MM.1S (cell line): ENCODE measurements at regions not wholly inside any gene's neighbourhood (a gene's known extent, or its start where the extent isn't known, plus 50 kb on each side); places are given as distances from the start of the nearest gene placed in this dataset.

Experiments used
- EZH2 ChIP-seq: fragments of 300-600 bp; sonication (generic); optimal IDR thresholded peaks from 2 replicates; pipeline ENCODE3; 2017; ENCODE audit warnings: low read depth, mild to moderate bottlenecking, antibody characterized with exemption, low read length, mixed read lengths
- TF ChIP-seq, protein P1 (sequence below): fragments of 300-600 bp; sonication (generic); IDR thresholded peaks from 2 replicates; pipeline ENCODE4 v1.5.1; 2016; ENCODE audit warnings: antibody characterized with exemption, low read length, mixed read lengths

- TF ChIP-seq, protein P1, sequence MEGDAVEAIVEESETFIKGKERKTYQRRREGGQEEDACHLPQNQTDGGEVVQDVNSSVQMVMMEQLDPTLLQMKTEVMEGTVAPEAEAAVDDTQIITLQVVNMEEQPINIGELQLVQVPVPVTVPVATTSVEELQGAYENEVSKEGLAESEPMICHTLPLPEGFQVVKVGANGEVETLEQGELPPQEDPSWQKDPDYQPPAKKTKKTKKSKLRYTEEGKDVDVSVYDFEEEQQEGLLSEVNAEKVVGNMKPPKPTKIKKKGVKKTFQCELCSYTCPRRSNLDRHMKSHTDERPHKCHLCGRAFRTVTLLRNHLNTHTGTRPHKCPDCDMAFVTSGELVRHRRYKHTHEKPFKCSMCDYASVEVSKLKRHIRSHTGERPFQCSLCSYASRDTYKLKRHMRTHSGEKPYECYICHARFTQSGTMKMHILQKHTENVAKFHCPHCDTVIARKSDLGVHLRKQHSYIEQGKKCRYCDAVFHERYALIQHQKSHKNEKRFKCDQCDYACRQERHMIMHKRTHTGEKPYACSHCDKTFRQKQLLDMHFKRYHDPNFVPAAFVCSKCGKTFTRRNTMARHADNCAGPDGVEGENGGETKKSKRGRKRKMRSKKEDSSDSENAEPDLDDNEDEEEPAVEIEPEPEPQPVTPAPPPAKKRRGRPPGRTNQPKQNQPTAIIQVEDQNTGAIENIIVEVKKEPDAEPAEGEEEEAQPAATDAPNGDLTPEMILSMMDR = no peak
- no peak for TF ChIP-seq EZH2
Observed at GRCh38 chr3:30174357-30174756, 432.0 kb upstream of the TGFBR2 start.
